ENCODE measurements at regions not wholly inside any gene's neighbourhood (a gene's known extent, or its start where the extent isn't known, plus 50 kb on each side); places are given as distances from the start of the nearest gene placed in this dataset.

DNA sequence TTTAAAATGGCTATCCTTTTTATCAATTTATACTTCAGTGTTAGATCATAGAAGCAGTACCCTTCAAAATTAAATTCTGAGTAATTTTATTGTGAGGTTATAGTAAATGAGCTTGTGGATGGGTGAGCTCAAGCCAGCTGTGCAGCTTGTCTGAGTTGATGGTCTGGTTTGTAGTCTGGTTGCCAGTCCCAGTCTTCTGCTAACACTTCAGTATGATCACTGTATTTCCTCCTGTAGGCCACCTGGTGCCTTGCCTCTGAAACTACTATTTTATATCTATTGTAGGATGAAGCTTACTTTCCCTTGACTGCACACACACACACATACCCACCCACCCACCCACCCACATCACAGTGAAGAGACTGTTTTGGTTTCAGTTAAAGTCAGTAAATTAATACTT, 496.4 kb downstream of the PCNX1 start:
- CTCF ChIA-PET = interaction anchor here (0.7 to 2.9 kb wide), 13 partner anchors 9 to 293 kb away, joined by 3 to 36 read pairs (median 3); no protein-coding TSS in a partner anchor
- POLR2A ChIA-PET = interaction anchor here (0.6 kb wide), 1 partner anchor 42 kb away, joined by 3 read pairs; no protein-coding TSS in a partner anchor
- Histone ChIP-seq H3K36me3 (ENCODE audit: control insufficient read depth in 4 of 4, insufficient read depth in 4 of 4, low read length in 3 of 4) (no peaks in the 10 kb centered on the region), H3K27ac (ENCODE audit: insufficient read depth in 1 of 2, low read depth in 1 of 2, low read length in 2 of 2, poor library complexity in 1 of 2, severe bottlenecking in 2 of 2) (no peak overlapping the region), H3K4me3 (ENCODE audit: control insufficient read depth in 1 of 7, extremely low read depth in 1 of 7, insufficient read depth in 4 of 7, low read depth in 2 of 7, low read length in 6 of 7) (no peak overlapping the region), H3K9me3 (ENCODE audit: control extremely low read depth in 1 of 5, control insufficient read depth in 4 of 5, insufficient read depth in 2 of 5, low read depth in 1 of 5, low read length in 4 of 5) (peaks cover 0 to 8% (median 0%) of the 10 kb centered on the region in 5 experiments), H3K27me3 (replicated peaks in 2 of 5; ENCODE audit: control insufficient read depth in 4 of 5, insufficient read depth in 5 of 5, low read length in 4 of 5) (no peaks in the 10 kb centered on the region), H3K4me1 (ENCODE audit: control extremely low read depth in 1 of 4, control insufficient read depth in 4 of 4, insufficient read depth in 4 of 4, low read length in 3 of 4) (peaks cover 7 to 24% (median 17%) of the 10 kb centered on the region in 4 experiments)
- DNase-seq = peak; percentile 58 to 83 (median 77)

- no peak for DNase-seq
- Histone ChIP-seq H3K4me1 (ENCODE audit: control extremely low read depth in 1 of 4, control insufficient read depth in 4 of 4, insufficient read depth in 4 of 4, low read length in 3 of 4) (peaks cover 2 to 10% (median 4%) of the 10 kb centered on the region in 4 experiments), H3K9me3 (ENCODE audit: control extremely low read depth in 1 of 5, control insufficient read depth in 4 of 5, insufficient read depth in 2 of 5, low read depth in 1 of 5, low read length in 4 of 5) (peaks cover 0 to 8% (median 0%) of the 10 kb centered on the region in 5 experiments), H3K27me3 (replicated peaks in 2 of 5; ENCODE audit: control insufficient read depth in 4 of 5, insufficient read depth in 5 of 5, low read length in 4 of 5) (no peaks in the 10 kb centered on the region), H3K27ac (ENCODE audit: insufficient read depth in 1 of 2, low read depth in 1 of 2, low read length in 2 of 2, poor library complexity in 1 of 2, severe bottlenecking in 2 of 2) (no peak overlapping the region), H3K4me3 (ENCODE audit: control insufficient read depth in 1 of 7, extremely low read depth in 1 of 7, insufficient read depth in 4 of 7, low read depth in 2 of 7, low read length in 6 of 7) (no peak overlapping the region), H3K36me3 (ENCODE audit: control insufficient read depth in 4 of 4, insufficient read depth in 4 of 4, low read length in 3 of 4) (no peaks in the 10 kb centered on the region)
- CTCF ChIA-PET = interaction anchor here (0.8 to 2.9 kb wide), 7 partner anchors 11 to 269 kb away, joined by 3 to 36 read pairs (median 5); no protein-coding TSS in a partner anchor
- WGBS (ENCODE audit: insufficient coverage) = 100% methylated on average over 1 of the region's 4 CpGs
- POLR2A ChIA-PET = interaction anchor here (0.5 kb wide), 1 partner anchor 83 kb away, joined by 3 read pairs; no protein-coding TSS in a partner anchor
Measured at GRCh38 chr14:71405676-71406075, 498.4 kb downstream of the PCNX1 start.

DNA sequence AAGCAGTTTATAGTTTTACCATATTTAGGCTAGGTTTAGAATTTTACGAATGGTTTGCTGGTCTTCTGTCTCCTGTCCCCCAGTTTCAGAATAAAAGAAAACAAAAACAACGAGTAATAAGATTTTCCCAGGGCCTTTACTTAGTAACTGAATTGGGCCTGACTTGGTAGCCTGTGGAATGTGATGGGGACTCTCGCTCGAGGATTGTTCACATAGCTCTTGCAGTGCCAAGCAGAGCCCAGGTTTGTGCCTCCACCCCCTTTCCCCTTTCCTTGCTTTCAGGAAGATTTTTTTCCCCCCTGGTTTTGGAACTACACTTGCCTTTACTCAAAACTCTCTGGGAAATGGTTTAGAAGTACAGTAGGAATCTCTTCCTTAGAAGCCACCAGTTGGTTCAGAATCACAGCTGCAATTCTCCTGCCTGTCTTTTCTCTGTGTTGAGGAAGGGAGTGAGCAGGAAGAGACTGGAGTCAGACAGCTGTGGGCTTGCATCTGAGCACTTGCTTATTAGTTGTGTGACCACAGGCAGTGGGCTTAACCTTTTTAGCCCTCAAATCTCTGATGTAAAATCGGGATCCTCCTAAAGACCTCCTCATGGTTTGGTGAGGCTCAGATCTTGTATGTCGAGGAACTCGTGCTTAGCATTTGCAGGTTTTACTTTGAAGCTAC, 501.2 kb downstream of the PCNX1 start:
- 100% methylated on average over 6 of the region's 7 CpGs for WGBS (ENCODE audit: insufficient coverage)
- H3K4me1 ChIP-seq (ENCODE audit: control extremely low read depth in 1 of 4, control insufficient read depth in 4 of 4, insufficient read depth in 4 of 4, low read length in 3 of 4) = peaks cover 7 to 18% (median 15%) of the 10 kb centered on the region in 4 experiments
- no peaks in the 10 kb centered on the region for H3K27me3 ChIP-seq (replicated peaks in 2 of 5; ENCODE audit: control insufficient read depth in 4 of 5, insufficient read depth in 5 of 5, low read length in 4 of 5)
- peaks cover 0 to 8% (median 0%) of the 10 kb centered on the region in 5 experiments for H3K9me3 ChIP-seq (ENCODE audit: control extremely low read depth in 1 of 5, control insufficient read depth in 4 of 5, insufficient read depth in 2 of 5, low read depth in 1 of 5, low read length in 4 of 5)
- no peaks in the 10 kb centered on the region for H3K36me3 ChIP-seq (ENCODE audit: control insufficient read depth in 4 of 4, insufficient read depth in 4 of 4, low read length in 3 of 4)
- ChIA-PET CTCF (interaction anchor here (1.0 to 1.1 kb wide), 2 partner anchors 47 to 84 kb away, joined by 3 to 5 read pairs; no protein-coding TSS in a partner anchor), POLR2A (interaction anchor here (0.5 to 0.6 kb wide), 2 partner anchors 23 to 42 kb away, joined by 3 read pairs; no protein-coding TSS in a partner anchor)
- H3K27ac ChIP-seq (ENCODE audit: insufficient read depth in 1 of 2, low read depth in 1 of 2, low read length in 2 of 2, poor library complexity in 1 of 2, severe bottlenecking in 2 of 2) = no peak overlapping the region
- no peak overlapping the region for H3K4me3 ChIP-seq (ENCODE audit: control insufficient read depth in 1 of 7, extremely low read depth in 1 of 7, insufficient read depth in 4 of 7, low read depth in 2 of 7, low read length in 6 of 7)
- DNase-seq = no peak

- Histone ChIP-seq H3K4me3 (ENCODE audit: control insufficient read depth in 1 of 7, extremely low read depth in 1 of 7, insufficient read depth in 4 of 7, low read depth in 2 of 7, low read length in 6 of 7) (peak overlapping the region in 1 of 7 experiments; percentile 31), H3K4me1 (ENCODE audit: control extremely low read depth in 1 of 4, control insufficient read depth in 4 of 4, insufficient read depth in 4 of 4, low read length in 3 of 4) (peaks cover 7 to 18% (median 15%) of the 10 kb centered on the region in 4 experiments), H3K27ac (ENCODE audit: insufficient read depth in 1 of 2, low read depth in 1 of 2, low read length in 2 of 2, poor library complexity in 1 of 2, severe bottlenecking in 2 of 2) (no peak overlapping the region), H3K9me3 (ENCODE audit: control extremely low read depth in 1 of 5, control insufficient read depth in 4 of 5, insufficient read depth in 2 of 5, low read depth in 1 of 5, low read length in 4 of 5) (peaks cover 0 to 2% (median 0%) of the 10 kb centered on the region in 5 experiments), H3K27me3 (replicated peaks in 2 of 5; ENCODE audit: control insufficient read depth in 4 of 5, insufficient read depth in 5 of 5, low read length in 4 of 5) (no peaks in the 10 kb centered on the region), H3K36me3 (ENCODE audit: control insufficient read depth in 4 of 4, insufficient read depth in 4 of 4, low read length in 3 of 4) (no peaks in the 10 kb centered on the region)
- 93% methylated on average over 4 of the region's 5 CpGs for WGBS (ENCODE audit: insufficient coverage)
- ChIA-PET CTCF (interaction anchor here (1.0 kb wide), 2 partner anchors 9 to 10 kb away, joined by 3 to 5 read pairs; no protein-coding TSS in a partner anchor), POLR2A (interaction anchor here (0.7 kb wide), 1 partner anchor 11 kb away, joined by 4 read pairs; no protein-coding TSS in a partner anchor)
- no peak for DNase-seq
Measured at GRCh38 chr14:71410578-71411284, 503.5 kb downstream of the PCNX1 start.

DNA sequence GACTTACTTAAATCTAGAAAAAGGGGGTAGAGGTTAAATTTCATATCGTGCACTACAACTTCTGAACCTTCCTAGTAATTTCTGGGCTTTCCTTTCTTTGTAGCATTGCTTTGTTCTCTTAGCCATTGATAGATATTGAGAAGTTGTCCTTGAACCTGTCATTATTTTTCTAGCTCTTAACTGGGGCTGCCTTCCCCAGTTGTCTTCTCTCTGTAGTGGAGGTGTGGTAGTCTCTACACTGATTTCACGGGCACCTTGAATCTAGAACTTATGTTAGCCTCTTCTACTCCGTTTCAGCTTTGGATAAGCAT, 504.0 kb downstream of the PCNX1 start:
- Histone ChIP-seq H3K27ac (ENCODE audit: insufficient read depth in 1 of 2, low read depth in 1 of 2, low read length in 2 of 2, poor library complexity in 1 of 2, severe bottlenecking in 2 of 2) (no peak overlapping the region), H3K27me3 (replicated peaks in 2 of 5; ENCODE audit: control insufficient read depth in 4 of 5, insufficient read depth in 5 of 5, low read length in 4 of 5) (no peaks in the 10 kb centered on the region), H3K4me3 (ENCODE audit: control insufficient read depth in 1 of 7, extremely low read depth in 1 of 7, insufficient read depth in 4 of 7, low read depth in 2 of 7, low read length in 6 of 7) (peak overlapping the region in 1 of 7 experiments; percentile 31), H3K9me3 (ENCODE audit: control extremely low read depth in 1 of 5, control insufficient read depth in 4 of 5, insufficient read depth in 2 of 5, low read depth in 1 of 5, low read length in 4 of 5) (peaks cover 0 to under 1% (median 0%) of the 10 kb centered on the region in 5 experiments), H3K36me3 (ENCODE audit: control insufficient read depth in 4 of 4, insufficient read depth in 4 of 4, low read length in 3 of 4) (no peaks in the 10 kb centered on the region), H3K4me1 (ENCODE audit: control extremely low read depth in 1 of 4, control insufficient read depth in 4 of 4, insufficient read depth in 4 of 4, low read length in 3 of 4) (peaks cover 7 to 18% (median 16%) of the 10 kb centered on the region in 4 experiments)
- no CpG with 5 or more reads among the region's 3 CpGs for WGBS (ENCODE audit: insufficient coverage)
- ChIA-PET POLR2A (interaction anchor here (0.7 kb wide), 1 partner anchor 11 kb away, joined by 4 read pairs; no protein-coding TSS in a partner anchor), CTCF (interaction anchor here (1.0 kb wide), 1 partner anchor 10 kb away, joined by 5 read pairs; no protein-coding TSS in a partner anchor)
- DNase-seq = no peak

DNA sequence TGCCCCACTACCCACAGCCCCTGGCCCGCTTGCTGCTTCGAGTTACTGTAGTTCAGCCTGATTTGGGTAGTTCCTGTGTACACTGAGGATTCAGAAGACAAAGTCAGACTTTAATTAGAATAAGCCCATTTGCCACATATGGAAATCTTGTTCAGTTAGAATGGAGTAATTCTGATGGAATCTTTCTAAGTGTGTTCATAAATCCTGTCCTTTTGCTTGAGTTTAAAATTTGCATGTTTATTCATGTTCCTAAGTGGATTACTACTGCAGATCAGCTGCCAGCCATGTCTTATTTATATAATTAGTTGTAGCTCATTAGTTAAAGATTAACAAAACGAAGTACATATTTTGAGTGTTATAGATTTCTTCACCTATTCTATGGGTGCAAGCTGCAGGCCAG, 504.5 kb downstream of the PCNX1 start:
- no peaks in the 10 kb centered on the region for H3K9me3 ChIP-seq (ENCODE audit: control extremely low read depth in 1 of 5, control insufficient read depth in 4 of 5, insufficient read depth in 2 of 5, low read depth in 1 of 5, low read length in 4 of 5)
- H3K27me3 ChIP-seq (replicated peaks in 2 of 5; ENCODE audit: control insufficient read depth in 4 of 5, insufficient read depth in 5 of 5, low read length in 4 of 5) = no peaks in the 10 kb centered on the region
- POLR2A ChIA-PET = interaction anchor here (0.7 kb wide), 1 partner anchor 10 kb away, joined by 4 read pairs; no protein-coding TSS in a partner anchor
- H3K4me1 ChIP-seq (ENCODE audit: control extremely low read depth in 1 of 4, control insufficient read depth in 4 of 4, insufficient read depth in 4 of 4, low read length in 3 of 4) = peaks cover 7 to 21% (median 18%) of the 10 kb centered on the region in 4 experiments
- CTCF ChIA-PET = interaction anchor here (1.0 to 1.4 kb wide), 3 partner anchors 8 to 46 kb away, joined by 3 to 10 read pairs (median 5); no protein-coding TSS in a partner anchor
- no peak overlapping the region for H3K4me3 ChIP-seq (ENCODE audit: control insufficient read depth in 1 of 7, extremely low read depth in 1 of 7, insufficient read depth in 4 of 7, low read depth in 2 of 7, low read length in 6 of 7)
- no peak overlapping the region for H3K27ac ChIP-seq (ENCODE audit: insufficient read depth in 1 of 2, low read depth in 1 of 2, low read length in 2 of 2, poor library complexity in 1 of 2, severe bottlenecking in 2 of 2)
- DNase-seq = no peak
- no CpG with 5 or more reads among the region's 3 CpGs for WGBS (ENCODE audit: insufficient coverage)
- H3K36me3 ChIP-seq (ENCODE audit: control insufficient read depth in 4 of 4, insufficient read depth in 4 of 4, low read length in 3 of 4) = no peaks in the 10 kb centered on the region
